Ectodermal cell (in vitro differentiated cells): ENCODE measurements at regions not wholly inside any gene's neighbourhood (a gene's known extent, or its start where the extent isn't known, plus 50 kb on each side); places are given as distances from the start of the nearest gene placed in this dataset.
"Not testable (repeated sequence)": the region's sequence is repeated elsewhere in the genome, so short reads cannot be mapped to it uniquely, and the experiment has no call there.

Experiments
- H3K27ac ChIP-seq: 2 replicates; pipeline ENCODE4 v1.7.0; 2013; ENCODE audit warnings: mild to moderate bottlenecking, low read depth, low read length; ENCODE audit not compliant: insufficient read depth, poor library complexity, severe bottlenecking
- H3K27me3 ChIP-seq: 2 replicates; pipeline ENCODE4 v1.7.0; 2013; ENCODE audit warnings: mild to moderate bottlenecking, low read length; ENCODE audit not compliant: insufficient read depth, control insufficient read depth, poor library complexity, severe bottlenecking
- H3K36me3 ChIP-seq: one replicate; pipeline ENCODE4 v1.7.0; 2013; ENCODE audit warnings: low read length; ENCODE audit not compliant: control insufficient read depth, insufficient read depth
- H3K4me1 ChIP-seq: one replicate; pipeline ENCODE4 v1.7.0; 2013; ENCODE audit warnings: low read length; ENCODE audit not compliant: control insufficient read depth, insufficient read depth
- H3K4me3 ChIP-seq: 2 replicates; pipeline ENCODE4 v1.7.0; 2013; ENCODE audit warnings: low read depth, low read length, control low read depth; ENCODE audit not compliant: insufficient read depth
- H3K9me3 ChIP-seq: 2 replicates; pipeline ENCODE4 v1.7.0; 2013; ENCODE audit warnings: mild to moderate bottlenecking, low read length, moderate library complexity; ENCODE audit not compliant: control insufficient read depth
- WGBS, 2 experiments: methylation state at CpG; one replicate each; pipeline ENCODE4 v1.1.7; 2013; ENCODE audit warnings: missing lambda C conversion rate in 2 of 2; 5-methylcytosine and 5-hydroxymethylcytosine counted together

DNA sequence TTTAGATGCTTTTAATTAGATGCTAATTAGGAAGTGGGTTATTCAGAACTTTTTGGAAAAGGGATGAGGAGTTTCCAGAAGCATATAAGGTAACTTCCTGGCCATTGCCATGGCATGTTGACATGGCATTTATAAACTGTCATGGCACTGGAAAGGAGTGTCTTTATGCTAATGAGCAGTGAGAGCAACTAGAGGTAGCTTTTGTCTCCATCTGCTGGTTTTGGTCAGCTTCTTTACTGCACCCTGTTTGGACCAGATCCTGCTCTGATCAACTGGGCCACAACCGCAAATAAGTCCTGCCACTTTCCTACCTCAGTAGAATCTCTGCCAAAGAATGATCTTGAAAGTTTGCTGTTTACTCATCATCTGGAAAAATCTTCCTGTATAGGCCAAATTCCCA lies 193.6 kb downstream of the FAM72C start:
- WGBS, 2 experiments: no CpG with 5 or more reads among the region's 1 CpG
- H3K27me3 ChIP-seq, H3K9me3 ChIP-seq, H3K4me3 ChIP-seq, H3K4me1 ChIP-seq, H3K36me3 ChIP-seq, H3K27ac ChIP-seq: not testable (repeated sequence)

DNA sequence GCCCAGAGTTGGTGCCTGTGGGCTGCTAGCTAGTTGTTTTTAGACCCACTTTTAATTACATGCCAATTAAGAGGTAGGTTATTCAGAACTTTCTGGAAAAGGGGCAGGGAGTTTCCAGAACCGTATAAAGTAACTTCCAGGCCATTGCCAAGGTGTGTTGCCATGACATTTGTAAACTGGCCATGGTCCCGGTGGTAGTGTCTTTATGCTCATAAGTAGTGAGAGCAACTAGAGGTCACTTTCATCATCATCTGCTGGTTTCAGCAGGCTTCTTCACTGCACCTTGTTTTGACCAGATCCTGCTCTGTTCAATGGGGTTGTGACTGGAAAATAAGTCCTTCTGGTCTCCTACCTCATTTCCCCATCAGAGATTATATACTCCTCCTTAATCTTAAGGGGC lies 207.0 kb downstream of the FAM72C start:
- WGBS, 2 experiments: 80 to 86% methylated on average over 1 of the region's 2 CpGs
- H3K4me1 ChIP-seq, H3K4me3 ChIP-seq, H3K27me3 ChIP-seq, H3K27ac ChIP-seq, H3K9me3 ChIP-seq, H3K36me3 ChIP-seq: not testable (repeated sequence)

DNA sequence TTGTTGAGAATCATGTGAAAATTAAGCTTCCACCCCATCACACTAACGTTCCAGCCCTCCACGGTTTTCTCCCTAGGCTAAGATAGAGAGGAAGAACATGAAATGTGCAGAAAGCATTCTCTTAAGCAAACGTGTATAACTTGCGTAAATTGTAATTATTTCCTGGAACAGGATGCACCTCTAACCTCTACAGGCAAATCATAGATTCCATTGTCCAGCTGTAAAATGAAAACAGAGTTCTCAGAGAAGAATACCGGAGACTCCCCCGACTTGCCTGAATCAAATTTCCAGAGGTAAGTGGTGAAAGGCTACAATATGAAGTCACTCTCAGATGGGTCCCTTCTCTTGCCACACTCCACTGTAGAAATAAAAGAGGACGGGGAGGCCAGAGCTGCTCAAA lies 211.4 kb downstream of the FAM72C start:
- H3K36me3 ChIP-seq, H3K4me1 ChIP-seq, H3K9me3 ChIP-seq, H3K27me3 ChIP-seq, H3K4me3 ChIP-seq, H3K27ac ChIP-seq: not testable (repeated sequence)
- WGBS, 2 experiments: 94 to 98% methylated on average over 5 of the region's 7 CpGs

DNA sequence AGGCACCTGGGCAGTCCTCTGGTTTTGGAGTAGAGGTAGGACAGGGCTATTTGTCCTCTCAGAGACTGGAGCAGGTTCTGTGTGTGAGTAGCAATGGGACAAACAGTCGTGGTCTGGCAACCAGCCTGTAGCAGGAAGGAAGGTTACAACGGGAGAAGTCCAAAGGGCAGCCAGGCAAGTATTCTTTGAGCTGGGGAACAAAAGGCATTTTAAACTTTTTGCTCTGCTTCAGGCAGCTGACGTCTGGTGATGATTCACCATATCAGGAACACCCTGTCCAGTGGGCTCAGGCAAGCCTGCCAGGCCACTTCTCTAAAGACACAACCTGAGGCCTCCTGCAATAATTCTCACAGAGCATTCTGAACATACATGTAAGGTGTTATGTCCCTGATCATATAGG lies 215.8 kb downstream of the FAM72C start:
- H3K9me3 ChIP-seq, H3K4me3 ChIP-seq, H3K36me3 ChIP-seq, H3K27ac ChIP-seq, H3K27me3 ChIP-seq, H3K4me1 ChIP-seq: not testable (repeated sequence)
- WGBS, 2 experiments: 76 to 77% methylated on average over 3 of the region's 3 CpGs

DNA sequence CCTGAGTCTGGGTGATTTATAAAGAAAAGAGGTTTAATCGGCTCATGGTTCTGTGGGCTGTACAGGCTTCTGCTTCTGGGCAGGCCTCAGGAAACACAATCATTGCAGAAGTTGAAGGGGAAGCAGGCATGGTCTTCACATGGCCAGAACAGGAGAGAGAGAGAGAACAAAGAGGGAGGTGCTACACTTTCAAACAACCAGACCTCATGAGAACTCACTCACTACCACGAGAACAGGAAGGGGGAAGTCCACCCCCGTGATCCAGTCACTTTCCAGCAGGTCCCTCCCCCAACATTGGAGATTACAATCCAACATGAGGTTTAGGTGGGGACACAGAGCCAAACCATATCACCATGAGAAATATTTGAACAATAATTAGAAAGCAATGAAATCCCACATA lies 222.9 kb downstream of the FAM72C start:
- Histone ChIP-seq H3K9me3 (no peaks in the 10 kb centered on the region), H3K36me3 (no peaks in the 10 kb centered on the region), H3K27ac (no peak overlapping the region), H3K27me3 (no peaks in the 10 kb centered on the region), H3K4me1 (no peaks in the 10 kb centered on the region), H3K4me3 (no peak overlapping the region)
- WGBS, 2 experiments: 80 to 91% methylated on average over 2 to 3 of the region's 3 CpGs

DNA sequence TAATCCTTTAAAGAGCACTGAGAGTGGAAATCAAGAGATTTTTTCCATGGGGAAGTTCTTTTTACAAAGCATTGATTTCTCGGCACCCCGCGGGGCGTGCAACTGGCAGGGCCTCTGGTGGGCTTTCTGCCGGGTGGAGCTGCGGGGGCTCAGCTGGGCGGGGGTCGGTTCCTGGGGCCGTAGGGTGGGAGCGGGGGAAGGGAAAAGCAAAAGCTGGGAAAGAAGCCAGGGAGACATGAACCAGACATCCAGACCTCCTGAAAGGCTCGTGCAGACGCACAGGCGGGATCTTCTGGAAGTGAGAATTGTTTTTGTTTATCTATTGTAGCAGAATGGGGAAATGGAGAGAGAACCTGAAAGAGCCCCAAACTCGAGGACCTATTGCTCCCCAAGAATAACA lies 235.2 kb downstream of the FAM72C start:
- no peak overlapping the region for H3K27ac ChIP-seq
- whole genome bisulfite sequencing, 2 experiments: 6 to 11% methylated on average over 14 of the region's 14 CpGs
- H3K4me1 ChIP-seq: no peaks in the 10 kb centered on the region
- H3K36me3 ChIP-seq: no peaks in the 10 kb centered on the region
- H3K9me3 ChIP-seq: no peaks in the 10 kb centered on the region
- peak overlapping the region; percentile 63 for H3K4me3 ChIP-seq
- H3K27me3 ChIP-seq: no peaks in the 10 kb centered on the region

DNA sequence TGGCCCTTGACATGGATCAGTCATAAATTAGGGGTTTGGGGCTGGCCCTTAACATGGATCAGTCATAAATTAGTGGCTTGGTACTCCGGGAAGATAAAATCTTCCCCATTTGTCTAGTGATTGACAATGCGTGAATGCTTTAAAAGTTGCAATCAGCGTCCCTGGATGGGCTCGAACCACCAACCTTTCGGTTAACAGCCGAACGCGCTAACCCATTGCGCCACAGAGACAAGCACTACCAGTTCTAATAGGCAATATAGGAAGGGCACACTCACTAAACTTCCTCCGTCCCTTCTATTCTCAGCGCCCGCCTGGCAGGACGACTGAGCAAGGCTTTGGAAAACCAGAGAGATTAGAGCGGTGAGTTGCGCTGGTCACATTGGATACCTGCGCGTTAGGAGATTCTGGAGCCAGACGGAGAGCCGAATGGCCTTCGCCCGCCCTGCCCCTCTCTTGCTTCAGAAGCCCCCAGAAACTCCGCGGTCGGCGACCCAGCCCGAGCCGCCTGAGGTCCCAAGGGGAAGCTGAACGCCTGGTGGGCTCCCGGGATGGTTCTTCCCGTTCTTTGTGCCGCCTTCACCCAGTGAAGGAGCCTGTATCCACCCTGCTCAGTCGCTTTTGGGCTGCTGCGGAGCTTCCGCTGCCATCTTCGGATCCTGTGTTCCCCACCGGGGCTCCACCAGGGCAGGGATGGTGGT lies 235.9 kb downstream of the FAM72C start:
- no peaks in the 10 kb centered on the region for H3K4me1 ChIP-seq
- WGBS, 2 experiments: 4 to 5% methylated on average over 36 of the region's 36 CpGs
- H3K9me3 ChIP-seq: no peaks in the 10 kb centered on the region
- H3K4me3 ChIP-seq: peak overlapping the region; percentile 63
- H3K27me3 ChIP-seq: no peaks in the 10 kb centered on the region
- peak overlapping the region; percentile 27 for H3K27ac ChIP-seq
- no peaks in the 10 kb centered on the region for H3K36me3 ChIP-seq

DNA sequence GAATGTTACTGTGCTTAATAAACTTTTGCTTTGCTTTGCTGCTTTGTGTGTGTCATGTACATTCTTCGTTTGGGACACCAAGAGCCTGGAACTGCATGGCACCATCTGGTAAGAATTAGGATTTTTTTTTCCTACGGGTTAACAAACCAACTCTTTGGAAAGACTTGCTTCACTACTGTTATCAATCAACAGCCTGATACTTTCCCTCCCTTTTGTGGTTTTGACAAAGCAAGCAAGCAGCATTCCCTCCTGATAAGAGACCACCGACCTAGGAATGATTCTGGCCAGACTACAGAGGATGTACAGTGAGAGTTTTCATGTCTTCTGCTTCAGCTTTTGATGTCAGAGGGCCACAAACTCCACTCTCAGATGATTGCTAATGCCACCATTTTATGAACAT lies 237.5 kb downstream of the FAM72C start:
- H3K9me3 ChIP-seq, H3K27ac ChIP-seq, H3K27me3 ChIP-seq, H3K4me3 ChIP-seq, H3K4me1 ChIP-seq, H3K36me3 ChIP-seq: not testable (repeated sequence)
- 75 to 86% methylated on average over 3 of the region's 3 CpGs for WGBS, 2 experiments

DNA sequence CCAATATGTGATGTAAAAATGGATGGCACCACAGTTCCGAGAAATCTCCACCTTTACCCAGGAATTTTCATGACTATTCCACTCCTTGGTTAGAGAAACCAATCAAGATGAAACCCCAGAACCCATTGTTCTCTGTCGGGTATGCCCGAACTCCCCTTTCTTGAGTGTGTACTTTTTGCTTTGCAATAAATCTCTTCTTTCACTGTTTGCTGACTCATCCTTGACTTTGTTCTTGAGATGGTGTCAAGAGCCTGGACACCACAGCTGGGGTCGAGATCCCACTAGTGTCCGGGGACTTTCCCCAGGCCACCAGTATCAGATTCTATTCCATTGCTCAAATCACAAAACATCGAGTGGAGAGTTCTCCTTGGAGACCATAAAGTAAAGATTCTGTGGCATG lies 240.9 kb downstream of the FAM72C start:
- H3K27ac ChIP-seq, H3K4me1 ChIP-seq, H3K27me3 ChIP-seq, H3K36me3 ChIP-seq, H3K4me3 ChIP-seq, H3K9me3 ChIP-seq: not testable (repeated sequence)
- WGBS, 2 experiments: 94 to 96% methylated on average over 6 of the region's 6 CpGs

DNA sequence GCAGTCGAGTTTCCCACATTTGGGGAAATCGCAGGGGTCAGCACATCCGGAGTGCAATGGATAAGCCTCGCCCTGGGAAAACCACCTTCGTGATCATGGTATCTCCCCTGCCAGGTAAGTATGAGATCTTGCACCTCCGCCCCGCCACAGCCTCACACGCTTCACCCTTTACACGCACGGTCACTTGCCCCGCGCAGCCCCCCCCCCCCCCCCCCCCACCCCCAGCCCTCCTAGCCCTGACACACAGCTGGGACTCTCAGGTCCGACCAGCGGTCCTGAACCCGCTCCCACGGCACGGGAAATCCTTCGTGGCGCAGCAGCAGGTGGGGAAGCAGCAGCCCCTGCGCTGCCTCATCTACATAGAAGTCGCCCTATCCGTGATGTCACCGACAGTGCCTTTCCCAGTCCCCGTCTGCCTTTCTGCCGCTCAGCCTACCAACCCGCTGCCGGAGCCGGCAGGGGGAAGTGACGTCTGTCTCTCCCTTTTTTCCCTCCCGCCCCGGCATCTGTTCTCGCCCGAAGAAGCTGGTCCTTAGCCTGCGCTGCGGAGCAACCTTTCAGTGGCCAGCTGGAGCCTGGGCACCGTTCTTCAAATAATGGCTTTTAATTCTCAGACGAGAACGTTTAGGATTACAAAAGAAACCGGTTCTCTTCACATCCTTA lies 242.2 kb downstream of the FAM72C start:
- not testable (repeated sequence) for H3K4me1 ChIP-seq, H3K36me3 ChIP-seq, H3K4me3 ChIP-seq, H3K9me3 ChIP-seq, H3K27ac ChIP-seq, H3K27me3 ChIP-seq
- WGBS, 2 experiments: 0 to 3% methylated on average over 7 to 8 of the region's 39 CpGs
